Endothelial cell of hepatic sinusoid (primary cell): ENCODE measurements at regions not wholly inside any gene's neighbourhood (a gene's known extent, or its start where the extent isn't known, plus 50 kb on each side); places are given as distances from the start of the nearest gene placed in this dataset.
"Not testable (repeated sequence)": the region's sequence is repeated elsewhere in the genome, so short reads cannot be mapped to it uniquely, and the experiment has no call there.

ENCODE experiments used
- in situ Hi-C: cut with HindIII; loops from 2 replicates; pipeline ENCODE4 v1.10.0; 2017; ENCODE audit warnings: low sequenced_read_pairs

DNA sequence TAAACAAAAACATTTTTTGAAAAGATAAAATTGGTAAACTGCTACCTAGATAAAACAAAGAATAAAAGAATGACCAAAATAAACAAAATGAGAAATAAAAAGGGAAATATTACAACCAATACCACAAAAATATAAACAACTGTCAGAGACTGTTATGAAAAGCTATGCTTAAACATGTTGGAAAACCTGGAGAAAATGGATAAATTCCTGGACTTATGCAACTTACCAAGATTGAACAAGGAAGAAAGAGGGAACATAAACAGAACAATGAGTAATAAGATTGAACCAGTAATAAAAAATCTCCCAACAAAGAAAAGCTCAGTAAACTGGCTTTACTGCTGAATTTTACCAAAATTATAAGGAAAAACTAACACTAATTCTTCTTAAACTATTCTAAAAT, 518.7 kb downstream of the GRXCR1 start:
- in situ Hi-C loops: no loop called here

DNA sequence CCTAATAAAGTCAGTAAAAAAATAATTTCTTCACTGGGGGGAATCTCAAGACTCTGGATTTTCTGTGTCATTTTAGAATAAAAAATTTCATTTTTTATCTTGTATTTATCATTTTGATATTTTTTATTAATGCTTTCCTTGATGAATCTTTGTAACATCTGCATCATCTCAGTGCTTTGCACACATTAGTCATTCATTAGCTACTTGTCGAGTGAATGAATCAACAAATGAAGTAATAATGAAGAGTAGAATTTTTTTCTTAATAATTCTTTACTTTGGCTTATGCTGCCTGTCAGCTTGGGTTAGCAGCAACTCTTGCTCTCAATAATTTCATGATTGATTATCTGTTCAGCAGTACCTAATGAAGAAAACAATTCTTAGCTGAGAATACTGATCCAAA, 530.8 kb downstream of the GRXCR1 start:
- in situ Hi-C loops: no loop called here

DNA sequence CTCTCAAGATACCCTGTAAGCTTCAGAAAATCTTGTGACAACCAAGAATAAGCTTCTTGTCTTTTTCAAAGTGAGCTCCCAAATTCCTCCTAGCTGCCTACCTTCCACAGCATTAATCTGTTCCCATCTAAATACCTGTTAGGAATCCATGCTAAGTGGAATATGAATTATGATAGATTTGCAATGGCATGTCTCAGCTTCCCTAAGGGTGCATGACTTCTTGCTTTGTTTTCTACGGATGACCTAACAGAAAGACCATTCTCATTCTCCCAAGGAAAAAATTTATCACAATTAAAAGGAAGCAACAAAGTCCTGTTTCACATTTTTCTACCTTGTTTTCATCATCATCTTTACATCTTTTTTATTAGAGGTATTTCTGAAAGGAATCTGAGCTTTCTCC, 532.7 kb downstream of the GRXCR1 start:
- in situ Hi-C loops: no loop called here

DNA sequence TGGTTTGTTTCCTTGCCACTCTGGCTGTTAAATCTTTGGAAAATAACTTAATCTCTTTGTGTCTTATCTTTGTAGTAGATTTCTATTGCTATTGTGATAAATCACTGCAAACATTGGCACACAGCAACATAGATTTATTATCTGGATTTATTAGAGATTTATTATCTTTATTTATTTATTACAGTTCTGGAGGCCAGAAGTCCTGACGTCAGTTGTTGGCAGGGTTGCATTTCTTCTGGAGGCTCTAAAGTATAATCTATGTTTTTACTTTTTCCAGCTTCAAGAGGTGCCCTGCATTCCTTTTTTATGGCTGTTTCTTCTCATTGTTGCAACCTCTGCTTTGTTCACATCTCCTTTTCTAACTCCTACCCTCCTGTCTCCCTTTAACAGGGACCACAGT, 542.8 kb downstream of the GRXCR1 start:
- in situ Hi-C loops: no loop called here

DNA sequence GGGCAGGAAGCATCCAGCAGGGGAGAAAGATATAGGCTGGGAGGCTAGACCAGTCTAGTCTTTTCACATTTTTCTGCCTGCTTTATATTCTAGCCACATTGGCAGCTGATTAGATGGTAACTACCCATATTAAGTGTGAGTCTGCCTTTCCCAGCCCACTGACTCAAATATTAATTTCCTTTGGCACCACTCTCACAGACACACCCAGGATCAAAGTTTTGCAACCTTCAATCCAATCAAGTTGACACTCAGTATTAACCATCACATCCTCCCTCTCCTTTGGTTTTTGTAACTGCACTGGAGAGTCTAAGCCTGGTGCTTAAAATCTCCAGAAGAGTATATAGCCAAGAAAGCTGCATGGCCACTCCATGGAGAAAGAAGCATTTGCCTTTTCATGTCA, 560.4 kb downstream of the GRXCR1 start:
- in situ Hi-C loops: no loop called here

DNA sequence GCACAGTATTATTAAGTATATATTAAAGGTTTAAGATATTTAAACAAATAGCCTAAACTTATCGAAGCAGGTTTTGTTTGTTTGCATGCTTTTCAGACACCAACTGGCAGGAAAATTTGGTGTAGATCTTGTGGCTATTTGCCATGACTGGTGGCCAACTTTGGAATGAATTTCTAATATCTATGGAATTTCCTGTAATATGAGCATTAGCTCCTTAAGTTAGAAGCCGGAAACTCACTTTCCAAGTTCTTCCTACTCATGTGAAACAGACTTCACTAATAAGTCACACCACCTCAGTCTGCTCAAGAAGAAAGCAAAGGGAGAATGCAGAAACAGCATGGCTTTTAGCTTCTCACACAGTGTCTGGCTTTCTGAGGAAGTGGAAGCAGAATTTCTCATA, 563.9 kb downstream of the GRXCR1 start:
- in situ Hi-C loops: no loop called here

DNA sequence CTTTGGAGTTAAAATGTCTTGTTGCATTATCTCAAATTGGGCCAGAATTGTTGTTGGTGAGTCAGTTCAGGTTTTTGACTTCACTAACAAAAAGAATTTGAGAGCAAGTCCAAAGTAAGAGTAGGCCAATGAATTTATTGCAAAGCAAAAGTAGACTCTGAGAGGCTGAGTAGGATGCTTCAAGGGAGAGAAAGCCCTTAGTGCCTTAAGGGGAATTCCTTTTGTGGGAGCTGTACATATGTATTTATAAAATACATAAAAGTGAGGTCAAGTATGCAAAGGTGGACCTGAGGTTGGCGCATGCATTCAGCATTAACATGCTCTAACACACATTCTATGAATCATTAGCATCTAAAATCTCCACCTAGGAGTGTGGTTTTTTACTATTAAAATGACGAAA, 565.4 kb downstream of the GRXCR1 start:
- in situ Hi-C loops: no loop called here

DNA sequence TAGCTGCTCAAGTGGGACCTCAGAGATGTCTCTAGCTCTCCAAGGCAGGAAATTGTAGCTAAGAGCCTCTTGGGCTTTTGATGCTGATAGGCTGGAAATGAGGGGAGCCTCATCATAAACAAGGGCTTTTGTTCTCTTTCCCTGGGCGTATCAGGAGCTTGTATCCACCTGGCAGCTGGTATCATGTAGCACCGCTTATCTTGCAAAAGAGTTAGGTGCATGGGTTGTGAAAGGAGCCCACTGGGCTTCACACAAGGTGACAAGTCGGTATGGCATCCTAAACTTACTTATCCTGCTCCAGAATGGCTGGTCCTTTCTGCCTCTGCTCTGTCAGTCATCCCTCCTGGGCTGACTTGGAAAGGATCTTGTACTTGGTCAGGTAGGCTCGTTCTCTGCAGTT, 565.8 kb downstream of the GRXCR1 start:
- in situ Hi-C loops: no loop called here

DNA sequence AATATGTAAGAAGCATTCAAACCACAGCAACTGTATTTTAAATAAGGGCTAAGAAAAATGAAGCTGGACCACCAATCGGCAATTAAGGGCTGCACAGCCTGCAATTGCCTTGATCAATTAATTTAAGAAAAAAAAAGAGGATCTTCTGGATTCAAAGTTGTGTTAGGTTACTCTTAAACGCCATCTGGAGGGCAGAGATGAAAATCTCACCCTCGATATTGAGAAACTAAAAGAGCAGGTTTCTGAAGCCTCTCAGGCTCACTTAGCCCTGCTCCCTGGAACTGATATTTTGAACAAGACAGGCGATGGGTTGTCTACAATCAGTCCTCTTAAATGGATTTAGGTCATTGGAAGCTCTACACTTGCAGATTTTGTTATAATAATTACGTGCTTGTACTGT, 579.4 kb downstream of the GRXCR1 start:
- in situ Hi-C loops: no loop called here

DNA sequence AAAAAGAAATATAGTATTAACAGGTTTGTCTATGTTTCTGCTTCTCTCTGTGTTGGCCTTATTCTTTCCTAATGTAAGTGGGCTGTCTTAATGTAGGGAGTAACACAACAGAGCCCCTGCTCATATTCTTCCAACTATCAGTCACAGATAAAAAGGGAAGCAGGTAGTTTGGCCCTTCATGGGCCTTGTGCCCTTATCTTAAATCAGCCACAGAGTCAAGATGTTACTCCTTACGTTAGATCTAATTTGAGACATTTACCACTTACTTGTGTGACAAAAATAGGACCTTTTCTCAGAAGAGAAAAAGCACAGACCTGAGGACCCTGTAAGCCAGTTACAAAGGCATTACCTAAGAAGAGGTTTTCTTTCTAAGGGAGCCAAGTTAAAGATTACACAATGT, 589.0 kb downstream of the GRXCR1 start:
- in situ Hi-C loops: no loop called here

DNA sequence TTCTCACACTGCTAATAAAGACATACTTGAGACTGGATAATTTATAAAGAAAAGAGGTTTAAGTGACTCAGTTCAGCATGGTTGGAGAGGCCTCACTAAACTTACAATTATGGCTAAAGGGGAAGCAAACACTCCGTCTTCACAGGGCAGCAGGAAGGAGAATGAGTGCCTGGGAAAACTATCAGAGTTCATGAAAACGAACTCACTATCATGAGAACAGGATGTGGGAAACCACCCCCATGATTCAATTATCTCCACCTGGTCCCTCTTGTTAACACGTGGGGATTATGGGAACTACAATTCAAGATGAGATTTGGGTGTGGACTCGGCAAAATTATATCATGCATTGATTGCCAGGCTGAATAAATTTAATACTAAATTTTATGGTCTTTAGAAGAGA, 592.7 kb downstream of the GRXCR1 start:
- in situ Hi-C loops: no loop called here

DNA sequence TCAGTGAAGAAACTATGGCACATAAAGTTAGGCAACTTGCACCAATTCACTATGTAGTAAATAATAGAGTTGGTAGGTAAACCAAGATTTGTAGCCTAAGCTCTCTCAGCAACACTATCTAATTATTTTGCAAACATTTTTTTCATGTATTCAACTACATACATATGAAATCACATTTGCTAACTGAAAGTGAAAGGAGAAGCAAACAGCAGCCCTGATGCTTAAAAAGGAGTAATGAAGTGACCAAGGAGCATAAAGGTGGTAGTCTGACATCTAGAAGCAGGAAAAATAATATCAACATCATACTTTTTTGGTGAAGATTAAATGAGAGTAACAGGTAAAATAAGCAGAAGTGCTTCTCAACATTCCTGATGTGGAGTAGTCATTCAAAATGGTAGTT, 603.7 kb downstream of the GRXCR1 start:
- in situ Hi-C loops: no loop called here

DNA sequence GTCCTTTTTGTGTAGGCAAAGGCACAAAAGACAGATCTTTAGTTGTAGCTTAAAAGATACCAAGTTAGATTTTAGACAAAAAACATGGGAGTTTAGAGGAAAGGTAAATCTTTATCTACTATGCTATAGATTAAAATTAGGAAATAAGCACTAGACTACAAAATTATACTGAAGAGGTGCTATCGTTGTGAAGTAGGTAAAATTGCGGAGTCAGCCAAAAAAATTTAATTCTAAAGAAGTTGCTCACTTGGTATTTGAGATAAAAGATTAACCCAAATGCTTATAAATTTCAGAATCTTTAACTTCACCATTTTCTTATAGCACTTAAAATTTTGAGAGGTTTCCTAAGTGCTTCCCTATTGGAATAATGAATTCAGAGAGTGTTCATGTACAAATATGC, 604.1 kb downstream of the GRXCR1 start:
- in situ Hi-C loops: no loop called here

DNA sequence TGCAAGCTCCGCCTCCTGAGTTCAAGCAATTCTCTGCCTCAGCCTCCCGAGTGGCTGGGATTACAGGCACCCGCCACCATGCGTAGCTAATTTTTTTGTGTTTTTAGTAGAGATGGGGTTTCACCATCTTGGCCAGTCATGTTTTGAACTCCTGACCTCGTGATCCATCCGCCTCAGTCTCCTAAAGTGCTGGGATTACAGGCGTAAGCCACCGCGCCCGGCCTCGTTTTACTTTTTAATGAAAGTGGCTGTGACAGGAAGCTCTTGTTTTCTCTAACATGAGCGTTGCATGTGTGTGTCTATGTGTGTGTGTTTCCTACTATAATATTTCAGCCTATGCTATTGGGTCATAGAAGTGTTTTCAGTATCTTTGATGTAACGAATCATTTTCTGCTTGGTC, 613.3 kb downstream of the GRXCR1 start:
- in situ Hi-C loops: not testable (repeated sequence)

DNA sequence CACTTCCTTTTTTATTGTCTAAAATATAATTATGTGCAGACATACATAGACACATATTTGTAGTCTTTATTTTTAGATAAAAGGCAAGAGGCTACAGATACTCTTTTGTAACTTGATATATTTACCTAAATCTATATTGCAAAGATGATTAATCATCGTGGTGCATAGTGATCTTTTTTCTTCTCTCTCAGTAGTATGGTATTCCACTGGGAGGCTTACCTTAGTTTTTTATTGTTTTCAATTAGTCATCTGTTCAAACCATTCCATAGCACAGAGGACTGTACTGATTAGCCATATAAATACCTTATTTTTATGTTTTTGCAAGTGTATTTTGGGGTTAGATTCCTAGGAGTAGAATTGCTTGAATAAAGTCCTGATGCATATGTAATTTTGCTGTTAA, 619.7 kb downstream of the GRXCR1 start:
- in situ Hi-C loops: no loop called here

DNA sequence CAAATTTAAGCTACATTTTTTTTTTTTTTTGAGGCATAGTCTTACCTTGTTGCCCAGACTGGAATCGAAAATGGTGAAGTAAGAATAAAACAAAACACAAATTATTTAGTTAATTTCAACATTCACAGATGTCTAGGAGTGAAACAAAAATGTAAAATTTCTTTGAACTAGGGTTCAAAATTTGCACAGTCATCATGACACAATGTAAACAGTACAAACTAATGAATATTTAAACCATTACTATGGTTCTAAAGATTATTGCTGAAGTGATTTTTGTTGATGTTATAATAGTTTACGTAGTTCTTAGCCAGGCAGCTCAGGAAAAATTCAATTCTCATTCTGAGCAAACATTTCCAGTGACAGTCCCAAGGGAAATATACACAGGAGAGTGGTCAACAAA, 633.1 kb downstream of the GRXCR1 start:
- in situ Hi-C loops: no loop called here

DNA sequence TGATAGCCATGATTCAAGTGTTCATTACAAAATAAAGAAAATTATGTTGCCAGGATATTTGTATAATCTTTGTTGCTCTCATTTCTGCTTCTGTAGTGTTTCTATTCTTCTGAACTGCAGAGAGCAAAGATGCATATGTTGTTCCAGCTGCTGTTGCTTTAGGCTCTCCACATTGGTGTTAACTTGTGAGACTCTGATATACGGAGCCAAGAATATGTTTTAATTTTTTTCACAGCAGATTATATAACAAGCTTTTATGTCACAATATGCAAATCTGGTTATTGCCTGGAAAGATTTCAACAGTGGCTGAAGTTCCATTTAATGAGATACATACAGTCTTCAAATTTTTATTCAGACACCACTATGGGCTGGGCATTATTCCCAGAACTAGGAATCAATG, 655.0 kb downstream of the GRXCR1 start:
- in situ Hi-C loops: no loop called here

DNA sequence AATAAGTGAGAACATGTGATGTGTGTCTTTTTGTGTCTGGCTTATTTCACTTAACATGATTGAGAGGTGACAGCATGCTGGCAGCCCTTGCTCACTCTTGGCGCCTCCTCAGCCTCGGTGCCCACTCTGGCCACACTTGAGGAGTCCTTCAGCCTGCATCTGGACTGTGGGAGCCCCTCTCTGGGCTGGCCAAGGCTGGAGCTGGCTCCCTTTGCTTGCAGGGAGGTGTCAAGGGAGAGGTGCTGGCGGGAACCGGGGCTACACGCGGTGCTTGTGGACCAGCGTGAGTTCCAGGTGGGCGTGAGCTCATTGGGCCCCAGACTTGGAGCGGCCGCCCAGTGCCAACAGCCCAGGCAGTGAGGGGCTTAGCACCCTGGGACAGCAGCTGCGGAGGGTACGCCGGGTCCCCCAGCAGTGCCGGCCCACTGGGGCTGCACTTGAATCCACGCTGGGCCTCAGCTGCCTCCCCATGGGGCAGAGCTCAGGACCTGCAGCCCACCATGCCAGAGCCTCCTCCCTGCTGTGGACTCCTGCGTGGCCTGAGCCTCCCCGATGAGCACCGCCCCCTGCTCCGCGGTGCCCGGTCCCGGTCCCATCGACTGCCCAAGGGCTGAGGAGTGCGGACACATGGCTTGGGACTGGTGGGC, 658.6 kb downstream of the GRXCR1 start:
- in situ Hi-C loops: no loop called here

DNA sequence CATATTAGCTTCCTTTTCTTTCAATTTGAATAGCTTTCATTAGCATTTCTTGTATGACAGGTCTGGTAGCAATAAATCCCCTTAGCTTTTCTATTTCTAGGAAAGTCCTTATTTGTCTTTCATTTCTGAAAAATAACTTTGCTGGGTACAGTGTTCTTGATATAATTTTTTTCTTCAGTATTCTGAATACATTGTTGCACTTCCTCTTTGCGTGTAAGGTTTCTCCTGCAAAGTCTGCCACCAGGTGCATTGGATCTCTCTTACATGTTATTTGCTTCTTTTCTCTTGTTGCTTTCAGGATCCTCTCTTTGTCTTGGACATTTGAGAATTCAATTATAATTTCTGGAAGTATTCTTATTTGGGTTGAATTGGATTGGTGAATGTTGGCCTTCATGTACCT, 663.7 kb downstream of the GRXCR1 start:
- in situ Hi-C loops: loop anchor here (5.0 kb wide), 1 partner anchor 96 kb away; no protein-coding TSS in a partner anchor

DNA sequence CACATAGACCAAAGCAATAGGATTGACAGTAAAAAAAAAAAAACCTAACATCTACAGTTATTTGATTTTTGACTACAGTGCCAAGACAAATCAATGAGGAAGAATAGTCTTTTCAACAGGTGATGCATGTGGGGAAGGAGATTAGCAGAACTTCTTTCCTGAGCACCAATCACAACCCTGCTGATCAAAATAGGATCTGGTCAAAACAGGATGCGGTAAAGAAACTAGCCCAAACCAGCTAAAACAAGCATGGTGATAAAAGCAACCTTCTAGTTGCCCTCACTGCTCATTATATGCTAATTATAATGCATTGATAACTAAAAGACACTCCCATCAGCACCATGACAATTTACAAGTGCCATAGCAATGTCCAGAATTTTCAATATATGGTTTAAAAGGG, 667.5 kb downstream of the GRXCR1 start:
- in situ Hi-C loops: no loop called here

DNA sequence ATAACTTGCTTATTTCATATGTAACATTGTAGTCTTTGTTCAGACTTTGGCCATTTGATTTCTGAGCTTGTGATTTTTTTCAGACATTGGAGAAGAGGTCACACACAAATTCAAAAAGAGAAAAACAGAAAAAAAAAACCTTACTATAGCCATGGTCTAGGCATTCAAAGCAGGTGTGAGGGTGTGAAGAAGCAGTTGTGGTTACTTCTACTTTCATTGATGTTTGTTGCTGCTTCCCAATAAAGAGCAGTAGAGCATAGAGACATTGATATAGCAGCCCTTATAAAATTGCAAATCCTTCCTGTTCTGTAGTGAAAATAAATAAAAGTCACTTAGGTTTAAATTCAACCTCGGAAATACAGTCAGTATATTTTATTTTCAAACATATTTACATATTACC, 671.6 kb downstream of the GRXCR1 start:
- in situ Hi-C loops: no loop called here

DNA sequence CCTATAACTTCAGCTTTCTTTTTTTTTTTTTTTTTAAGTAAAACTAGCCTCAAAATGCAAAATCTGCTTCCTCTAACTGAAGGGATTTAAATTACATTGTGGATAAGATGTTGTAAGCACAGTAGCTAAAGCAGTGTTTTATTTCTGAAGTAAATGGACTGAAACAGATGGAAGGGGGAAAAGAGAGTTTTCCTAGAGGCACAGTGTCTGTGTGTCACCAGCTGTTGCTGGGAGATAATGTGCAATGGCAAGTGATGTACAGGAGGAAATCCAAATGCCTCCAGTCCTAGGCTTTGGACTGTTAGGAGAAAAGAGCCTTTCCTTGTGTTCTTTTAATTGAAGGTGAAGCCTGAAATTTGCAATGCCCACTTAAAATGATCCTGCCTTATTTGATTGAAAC, 672.1 kb downstream of the GRXCR1 start:
- in situ Hi-C loops: no loop called here

DNA sequence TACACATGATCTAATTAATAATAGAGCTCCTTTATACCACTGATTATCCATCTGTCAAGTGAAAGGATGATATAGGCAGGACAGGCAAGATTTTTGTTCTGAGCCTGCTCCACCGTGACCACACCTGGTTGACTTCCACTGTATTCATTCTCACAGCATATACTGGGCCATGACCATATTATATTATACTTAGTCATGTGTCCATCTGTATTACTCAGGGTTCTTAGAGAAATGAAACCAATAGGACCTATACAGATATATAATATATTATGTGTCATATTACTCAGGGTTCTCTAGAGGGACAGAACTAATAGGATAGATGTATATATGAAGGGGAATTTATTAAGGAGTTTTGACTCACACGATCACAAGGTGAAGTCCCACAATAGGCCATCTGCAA, 675.1 kb downstream of the GRXCR1 start:
- in situ Hi-C loops: no loop called here

DNA sequence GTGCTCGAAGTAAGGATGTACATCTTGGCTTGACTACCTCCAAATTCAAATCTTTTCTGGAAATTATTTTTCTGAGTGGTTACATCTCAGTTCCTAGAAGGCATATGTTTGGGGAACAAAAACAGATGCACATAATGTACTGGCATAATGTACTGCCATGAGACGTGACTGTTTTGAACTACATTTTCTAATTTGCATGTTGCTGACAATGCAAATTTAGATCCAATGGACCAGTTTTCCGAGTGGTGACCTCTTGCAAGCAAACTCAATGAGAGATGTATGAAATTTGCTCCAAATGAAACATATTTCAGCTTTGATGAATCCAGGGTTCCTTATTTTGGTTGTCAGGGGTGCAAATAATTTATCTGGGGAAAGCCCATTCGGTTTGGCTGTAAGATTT, 694.3 kb downstream of the GRXCR1 start:
- in situ Hi-C loops: no loop called here
